ENCODE measurements at regions not wholly inside any gene's neighbourhood (a gene's known extent, or its start where the extent isn't known, plus 50 kb on each side); places are given as distances from the start of the nearest gene placed in this dataset.

- TF ChIP-seq EP400 (IDR thresholded peaks at IDR 0.05) (peak; percentile 66), FOXO4 (CRISPR knock-in tag; IDR thresholded peaks at IDR 0.05) (no peak), OTX1 (CRISPR knock-in tag; IDR thresholded peaks at IDR 0.05) (no peak), CXXC5 (CRISPR knock-in tag; IDR thresholded peaks at IDR 0.05) (peak; percentile 52; the same call in 1 of the 2 replicates), NFIC (IDR thresholded peaks at IDR 0.05) (no peak), MNT (conservative IDR thresholded peaks at IDR 0.05) (0 out of 4 replicates have a peak, but pooled peaks of 1 of the 2 experiments have one; percentile 36), IFI16 (CRISPR knock-in tag; IDR thresholded peaks at IDR 0.05) (no peak), ZNF280A (IDR thresholded peaks at IDR 0.05; ENCODE audit: low read depth, partially characterized antibody) (no peak), CTCF (IDR thresholded peaks at IDR 0.05 in 2 of 3, conservative IDR thresholded peaks at IDR 0.05 in 1 of 3; ENCODE audit: insufficient read depth in 2 of 3, low read depth in 1 of 3, low read length in 3 of 3) (peak in 1 of 3 experiments; percentile 44; a peak in 2 of 6 replicates), CAMTA2 (CRISPR knock-in tag; conservative IDR thresholded peaks at IDR 0.05) (no peak), MAFK (IDR thresholded peaks at IDR 0.05; ENCODE audit: low read length) (peak; percentile 84), PRDM10 (IDR thresholded peaks at IDR 0.05; ENCODE audit: partially characterized antibody) (peak; percentile 59), JUN (IDR thresholded peaks at IDR 0.05; ENCODE audit: borderline replicate concordance, low read depth, low read length) (peak; percentile 92), JUN (CRISPR knock-in tag; IDR thresholded peaks at IDR 0.05; ENCODE audit: borderline replicate concordance) (no peak), CREM (IDR thresholded peaks at IDR 0.05; ENCODE audit: low read depth) (peak; percentile 54), FOXK2 (conservative IDR thresholded peaks at IDR 0.05 in 1 of 2, IDR thresholded peaks at IDR 0.05 in 1 of 2; ENCODE audit: low read depth in 2 of 2) (0 out of 4 replicates have a peak, but pooled peaks of 1 of the 2 experiments have one; percentile 19), DDX20 (tag; IDR thresholded peaks at IDR 0.05; ENCODE audit: low read depth) (no peak), POLR2AphosphoS5 (IDR thresholded peaks at IDR 0.05; ENCODE audit: control insufficient read depth, insufficient read depth, low read depth, low read length) (no peak), ATF7 (IDR thresholded peaks at IDR 0.05) (peak; percentile 97)
These were observed 183.0 kb downstream of the MREG start (continued) for GRCh38 chr2:215830304-215830703.
